ENCODE measurements at regions not wholly inside any gene's neighbourhood (a gene's known extent, or its start where the extent isn't known, plus 50 kb on each side); places are given as distances from the start of the nearest gene placed in this dataset.

- ATAC-seq = no peak
Measured at GRCh38 chr6:73901986-73902385, 206.0 kb downstream of the CD109 start.

DNA sequence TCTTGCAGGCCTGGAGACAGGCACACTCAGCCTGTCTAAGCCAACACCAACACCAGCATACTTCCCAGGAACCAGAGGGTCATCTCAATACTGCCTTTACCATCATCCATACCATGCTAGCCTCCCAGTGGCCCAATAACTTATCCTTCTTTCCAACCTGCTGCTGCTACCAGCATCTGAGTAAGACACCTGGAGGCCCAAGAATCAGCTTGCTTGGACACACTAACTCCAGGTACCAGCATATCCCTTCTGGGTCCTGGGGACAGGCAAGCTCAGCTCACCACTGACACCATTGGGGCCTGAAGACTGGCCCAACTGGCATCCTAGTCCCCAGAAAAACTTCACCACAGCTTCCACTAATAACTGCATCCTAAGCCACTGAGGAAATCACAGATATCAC, 205.3 kb downstream of the CD109 start:
- TF ChIP-seq TCF4 (CRISPR knock-in tag; IDR thresholded peaks at IDR 0.05; ENCODE audit: borderline replicate concordance) (no peak), ZNF70 (CRISPR knock-in tag; IDR thresholded peaks at IDR 0.05) (no peak), ARNTL (CRISPR knock-in tag; IDR thresholded peaks at IDR 0.05; ENCODE audit: borderline replicate concordance, low read depth) (no peak), TOX (CRISPR knock-in tag; IDR thresholded peaks at IDR 0.05; ENCODE audit: borderline replicate concordance) (no peak), ZFP30 (CRISPR knock-in tag; IDR thresholded peaks at IDR 0.05) (no peak), PPARA (CRISPR knock-in tag; IDR thresholded peaks at IDR 0.05; ENCODE audit: borderline replicate concordance) (no peak), ZFP3 (CRISPR knock-in tag; IDR thresholded peaks at IDR 0.05) (no peak), BACH2 (CRISPR knock-in tag; IDR thresholded peaks at IDR 0.05; ENCODE audit: borderline replicate concordance) (no peak), ISL1 (CRISPR knock-in tag; IDR thresholded peaks at IDR 0.05) (no peak), CREB5 (CRISPR knock-in tag; IDR thresholded peaks at IDR 0.05; ENCODE audit: low read depth) (no peak), CSDC2 (CRISPR knock-in tag; IDR thresholded peaks at IDR 0.05) (no peak), ZC3H10 (CRISPR knock-in tag; IDR thresholded peaks at IDR 0.05) (no peak), ZNF8 (CRISPR knock-in tag; IDR thresholded peaks at IDR 0.05) (no peak), GLIS3 (CRISPR knock-in tag; IDR thresholded peaks at IDR 0.05) (no peak), ZNF565 (CRISPR knock-in tag; conservative IDR thresholded peaks at IDR 0.05; ENCODE audit: low read depth) (no peak), TSHZ2 (CRISPR knock-in tag; IDR thresholded peaks at IDR 0.05) (no peak), POU6F1 (CRISPR knock-in tag; IDR thresholded peaks at IDR 0.05; ENCODE audit: borderline replicate concordance, low read depth) (no peak)
- TF ChIP-seq, protein P1, sequence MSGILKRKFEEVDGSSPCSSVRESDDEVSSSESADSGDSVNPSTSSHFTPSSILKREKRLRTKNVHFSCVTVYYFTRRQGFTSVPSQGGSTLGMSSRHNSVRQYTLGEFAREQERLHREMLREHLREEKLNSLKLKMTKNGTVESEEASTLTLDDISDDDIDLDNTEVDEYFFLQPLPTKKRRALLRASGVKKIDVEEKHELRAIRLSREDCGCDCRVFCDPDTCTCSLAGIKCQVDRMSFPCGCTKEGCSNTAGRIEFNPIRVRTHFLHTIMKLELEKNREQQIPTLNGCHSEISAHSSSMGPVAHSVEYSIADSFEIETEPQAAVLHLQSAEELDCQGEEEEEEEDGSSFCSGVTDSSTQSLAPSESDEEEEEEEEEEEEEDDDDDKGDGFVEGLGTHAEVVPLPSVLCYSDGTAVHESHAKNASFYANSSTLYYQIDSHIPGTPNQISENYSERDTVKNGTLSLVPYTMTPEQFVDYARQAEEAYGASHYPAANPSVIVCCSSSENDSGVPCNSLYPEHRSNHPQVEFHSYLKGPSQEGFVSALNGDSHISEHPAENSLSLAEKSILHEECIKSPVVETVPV (CRISPR knock-in tag; IDR thresholded peaks at IDR 0.05) = no peak
- TF ChIP-seq, protein P2, sequence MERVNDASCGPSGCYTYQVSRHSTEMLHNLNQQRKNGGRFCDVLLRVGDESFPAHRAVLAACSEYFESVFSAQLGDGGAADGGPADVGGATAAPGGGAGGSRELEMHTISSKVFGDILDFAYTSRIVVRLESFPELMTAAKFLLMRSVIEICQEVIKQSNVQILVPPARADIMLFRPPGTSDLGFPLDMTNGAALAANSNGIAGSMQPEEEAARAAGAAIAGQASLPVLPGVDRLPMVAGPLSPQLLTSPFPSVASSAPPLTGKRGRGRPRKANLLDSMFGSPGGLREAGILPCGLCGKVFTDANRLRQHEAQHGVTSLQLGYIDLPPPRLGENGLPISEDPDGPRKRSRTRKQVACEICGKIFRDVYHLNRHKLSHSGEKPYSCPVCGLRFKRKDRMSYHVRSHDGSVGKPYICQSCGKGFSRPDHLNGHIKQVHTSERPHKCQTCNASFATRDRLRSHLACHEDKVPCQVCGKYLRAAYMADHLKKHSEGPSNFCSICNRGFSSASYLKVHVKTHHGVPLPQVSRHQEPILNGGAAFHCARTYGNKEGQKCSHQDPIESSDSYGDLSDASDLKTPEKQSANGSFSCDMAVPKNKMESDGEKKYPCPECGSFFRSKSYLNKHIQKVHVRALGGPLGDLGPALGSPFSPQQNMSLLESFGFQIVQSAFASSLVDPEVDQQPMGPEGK (CRISPR knock-in tag; IDR thresholded peaks at IDR 0.05; ENCODE audit: borderline replicate concordance) = no peak
- ATAC-seq = no peak

More at GRCh38 chr6:73901986-73902385, 206.0 kb downstream of the CD109 start:
- TF ChIP-seq ESRRG (CRISPR knock-in tag; IDR thresholded peaks at IDR 0.05) = no peak
- peak; percentile 43; the same call in 1 of the 2 replicates for TF ChIP-seq ZFP30 (CRISPR knock-in tag; IDR thresholded peaks at IDR 0.05)
- TF ChIP-seq GLIS3 (CRISPR knock-in tag; IDR thresholded peaks at IDR 0.05) = no peak
- TF ChIP-seq ZFP3 (CRISPR knock-in tag; IDR thresholded peaks at IDR 0.05) = no peak
- TF ChIP-seq BACH2 (CRISPR knock-in tag; IDR thresholded peaks at IDR 0.05; ENCODE audit: borderline replicate concordance) = no peak
- no peak for TF ChIP-seq CREB5 (CRISPR knock-in tag; IDR thresholded peaks at IDR 0.05; ENCODE audit: low read depth)

Data from SK-N-SH treated with all-trans-retinoic acid at 6 μM for 48 hours (cell line).